GM12878 (cell line): ENCODE measurements at regions not wholly inside any gene's neighbourhood (a gene's known extent, or its start where the extent isn't known, plus 50 kb on each side); places are given as distances from the start of the nearest gene placed in this dataset.

ENCODE experiments used
- ATAC-seq: fragments of 200-7000 bp; cut with Tn5 transposase; 3 replicates; pipeline ENCODE4 v1.9.1; 2020; ENCODE audit warnings: mild to moderate bottlenecking, moderate library complexity
- BruUV-seq: library from RNA; stranded (reverse); fragments of 400-500 nt; replicated peaks from 2 replicates; lab custom pipeline; 2021; lab: Mats Ljungman, UMichigan
- CTCF ChIA-PET: fragments of 300-600 bp; sonication (Branson Sonifier 250); formaldehyde crosslinking; extraction: SDS; loops from one replicate; lab custom pipeline; 2021; ENCODE audit warnings: inconsistent platforms; lab: Yijun Ruan, JAX
- POLR2A ChIA-PET: fragments of 350-600 bp; formaldehyde crosslinking; extraction: SDS; loops from one replicate; lab custom pipeline; 2021; ENCODE audit warnings: inconsistent platforms; lab: Charles Lee
- RAD21 ChIA-PET: fragments of 300-600 bp; sonication (Branson Sonifier 250); formaldehyde crosslinking; loops from one replicate; lab custom pipeline; 2023; ENCODE audit warnings: antibody characterized with exemption; ENCODE audit not compliant: unreplicated experiment; lab: Charles Lee
- SMC1A ChIA-PET: fragments of 300-600 bp; sonication (Branson Sonifier 250); formaldehyde crosslinking; loops from one replicate; lab custom pipeline; 2023; ENCODE audit not compliant: unreplicated experiment, uncharacterized antibody; lab: Charles Lee
- DNase-seq: peaks from one replicate; pipeline ENCODE4 v3.0.0-alpha.2; 2011; ENCODE audit warnings: low read depth, low spot score
- FAIRE-seq: peaks from 3 replicates; lab custom pipeline; 2011; peaks lifted over from hg19 to GRCh38; lab: Jason Lieb, UNC
- H2AFZ ChIP-seq: 2 replicates; pipeline ENCODE4 v1.6.0; 2011; ENCODE audit warnings: low read depth, low read length, control low read depth; ENCODE audit not compliant: control insufficient read depth
- H3K27ac ChIP-seq: 2 replicates; pipeline ENCODE4 v1.5.1; 2011; ENCODE audit warnings: control low read depth; ENCODE audit not compliant: control insufficient read depth, insufficient read depth
- H3K27me3 ChIP-seq, 2 experiments: replicated peaks in 1 of 2; 2 replicates each; pipeline versions ENCODE4 v1.6.0 to v1.6.1; 2011; ENCODE audit warnings: low read length in 1 of 2; ENCODE audit not compliant: control insufficient read depth in 2 of 2, insufficient read depth in 2 of 2
- H3K36me3 ChIP-seq, 2 experiments: 2 replicates each; pipeline ENCODE4 v1.5.1; 2011; ENCODE audit warnings: low read length in 1 of 2; ENCODE audit not compliant: control insufficient read depth in 2 of 2, insufficient read depth in 2 of 2
- H3K4me1 ChIP-seq: 2 replicates; pipeline ENCODE4 v1.6.1; 2011; ENCODE audit warnings: mild to moderate bottlenecking, low read length, moderate library complexity, mixed read lengths; ENCODE audit not compliant: control insufficient read depth, insufficient read depth
- H3K4me2 ChIP-seq: 2 replicates; pipeline ENCODE4 v1.6.0; 2011; ENCODE audit warnings: control low read depth; ENCODE audit not compliant: control insufficient read depth, insufficient read depth
- H3K4me3 ChIP-seq: fragments of 200-600 bp; sonication (generic); 2 replicates; pipeline ENCODE4 v1.5.1; 2016
- H3K79me2 ChIP-seq: 2 replicates; pipeline ENCODE4 v1.6.0; 2011; ENCODE audit warnings: low read length; ENCODE audit not compliant: control insufficient read depth, insufficient read depth
- H3K9ac ChIP-seq: 2 replicates; pipeline ENCODE4 v1.8.0; 2011; ENCODE audit warnings: low read length, control low read depth, mixed read lengths; ENCODE audit not compliant: control insufficient read depth, insufficient read depth
- H3K9me3 ChIP-seq: replicated peaks from 3 replicates; pipeline ENCODE4 v1.5.1; 2011; ENCODE audit warnings: mild to moderate bottlenecking, low read length; ENCODE audit not compliant: control insufficient read depth, insufficient read depth
- H4K20me1 ChIP-seq: 2 replicates; pipeline ENCODE4 v1.6.0; 2011; ENCODE audit not compliant: control insufficient read depth, insufficient read depth
- ATF7 ChIP-seq: fragments of 450-650 bp; IDR thresholded peaks from 2 replicates; pipeline ENCODE4 v1.6.1; 2016; ENCODE audit warnings: low read depth, mild to moderate bottlenecking
- EGR1 ChIP-seq, 2 experiments: IDR thresholded peaks; 1 replicate in 1 of 2; 2 replicates in 1 of 2; pipeline ENCODE4 v1.6.1; 2011 to 2012; ENCODE audit warnings: low read depth in 2 of 2, low read length in 2 of 2, borderline replicate concordance in 1 of 2, mild to moderate bottlenecking in 1 of 2, moderate library complexity in 1 of 2
- ETV6 ChIP-seq, 2 experiments: fragments of 450-650 bp in 1 of 2; IDR thresholded peaks in 1 of 2; conservative IDR thresholded peaks in 1 of 2; 2 replicates each; pipeline ENCODE4 v1.6.1; 2014; ENCODE audit warnings: antibody characterized with exemption in 1 of 2, borderline replicate concordance in 1 of 2, low read depth in 1 of 2, mild to moderate bottlenecking in 1 of 2, moderate library complexity in 1 of 2
- GABPA ChIP-seq: IDR thresholded peaks from 2 replicates; pipeline ENCODE4 v1.6.1; 2014; ENCODE audit warnings: antibody characterized with exemption, low read depth, mild to moderate bottlenecking, inconsistent platforms
- HCFC1 ChIP-seq: fragments of 150-350 bp; IDR thresholded peaks from 2 replicates; pipeline ENCODE4 v1.6.1; 2014; ENCODE audit warnings: low read length
- KDM1A ChIP-seq: fragments of 200-600 bp; sonication (generic); IDR thresholded peaks from 2 replicates; pipeline ENCODE4 v1.6.1; 2016; ENCODE audit warnings: borderline replicate concordance
- MTA3 ChIP-seq: IDR thresholded peaks from 2 replicates; pipeline ENCODE4 v1.6.1; 2012; ENCODE audit warnings: low read length, inconsistent platforms, borderline replicate concordance
- MXI1 ChIP-seq: fragments of 150-350 bp; IDR thresholded peaks from 2 replicates; pipeline ENCODE4 v1.6.1; 2011; ENCODE audit warnings: low read depth, mild to moderate bottlenecking, inconsistent platforms, low read length, improper control_type of control experiment
- NFYA ChIP-seq: IDR thresholded peaks from 2 replicates; pipeline ENCODE4 v1.6.1; 2011; ENCODE audit warnings: low read depth, mild to moderate bottlenecking, low read length, improper control_type of control experiment, borderline replicate concordance
- NR2C2 ChIP-seq: IDR thresholded peaks from 2 replicates; pipeline ENCODE4 v1.6.1; 2011; ENCODE audit warnings: borderline replicate concordance, low read depth; ENCODE audit not compliant: control insufficient read depth, insufficient read length
- SUZ12 ChIP-seq: fragments of 200-600 bp; sonication (generic); IDR thresholded peaks from one replicate; pipeline ENCODE4 v1.6.1; 2018; ENCODE audit warnings: antibody characterized with exemption, mild to moderate bottlenecking; ENCODE audit not compliant: unreplicated experiment
- TCF12 ChIP-seq: IDR thresholded peaks from 2 replicates; pipeline ENCODE4 v1.6.1; 2011; ENCODE audit warnings: low read depth, mild to moderate bottlenecking, low read length
- ZZZ3 ChIP-seq: IDR thresholded peaks from 2 replicates; pipeline ENCODE4 v1.6.1; 2011; ENCODE audit warnings: low read depth; ENCODE audit not compliant: control insufficient read depth, insufficient read length
- WGBS: methylation state at CpG from one replicate; pipeline ENCODE4 v1.1.6; 2016; ENCODE audit warnings: low lambda C conversion rate; ENCODE audit not compliant: insufficient replicate concordance, insufficient coverage; ENCODE audit errors: missing lambda C conversion rate; 5-methylcytosine and 5-hydroxymethylcytosine counted together
- in situ Hi-C: fragments of 300-500 bp; cut with MboI; formaldehyde crosslinking; loops from 9 replicates; pipeline ENCODE4 v1.14.3; 2018; ENCODE audit warnings: mixed read lengths
- intact Hi-C: fragments of 100-400 bp; cut with micrococcal nuclease; formaldehyde crosslinking; loops from one replicate; pipeline ENCODE4 v1.14.2; 2022; ENCODE audit not compliant: unreplicated experiment
- TF ChIP-seq, protein P1 (sequence below): fragments of 450-650 bp; IDR thresholded peaks from 2 replicates; pipeline ENCODE4 v1.6.1; 2017; ENCODE audit warnings: mild to moderate bottlenecking, moderate library complexity
- TF ChIP-seq, protein P2 (sequence below): fragments of 450-650 bp; IDR thresholded peaks from 2 replicates; pipeline ENCODE4 v1.6.1; 2017; ENCODE audit warnings: borderline replicate concordance
- TF ChIP-seq, protein P3 (sequence below): IDR thresholded peaks from 2 replicates; pipeline ENCODE4 v1.6.1; 2012; ENCODE audit warnings: low read depth, low read length, improper control_type of control experiment

- Histone ChIP-seq H3K4me2 (no peak overlapping the region), H3K4me1 (no peaks in the 10 kb centered on the region), H2AFZ (no peak overlapping the region), H3K27ac (no peak overlapping the region), H3K9ac (no peak overlapping the region), H3K4me3 (no peak overlapping the region), H3K9me3 (no peaks in the 10 kb centered on the region), H3K36me3 (no peaks in the 10 kb centered on the region), H3K27me3 (peaks cover 0 to 2% of the 10 kb centered on the region in 2 experiments; a peak in 1 of 4 replicates), H4K20me1 (no peaks in the 10 kb centered on the region; the same call in 1 of the 2 replicates), H3K79me2 (no peaks in the 10 kb centered on the region)
- BruUV-seq: no TSS peak
- in situ Hi-C loops: no loop called here
- WGBS: 0% methylated on average over 1 of the region's 1 CpG
- intact Hi-C loops: no loop called here
- SMC1A ChIA-PET: interaction anchor here (0.9 kb wide), 1 partner anchor 90 kb away, joined by 3 read pairs; no protein-coding TSS in a partner anchor
- CTCF ChIA-PET: interaction anchor here (0.9 kb wide), 1 partner anchor 99 kb away, joined by 3 read pairs; no protein-coding TSS in a partner anchor
- ATAC-seq (no peak), FAIRE-seq (no peak), DNase-seq (no peak)
- RAD21 ChIA-PET: interaction anchor here (1.3 to 1.4 kb wide), 2 partner anchors 95 to 97 kb away, joined by 3 to 4 read pairs; no protein-coding TSS in a partner anchor
- TF ChIP-seq TCF12 (no peak), SUZ12 (no peak), NFYA (no peak), MXI1 (no peak), EGR1 (IDR thresholded peaks at IDR 0.05; ENCODE audit: borderline replicate concordance in 1 of 2, low read depth in 2 of 2, low read length in 2 of 2) (no peak), NR2C2 (no peak), MTA3 (no peak), ETV6 (conservative IDR thresholded peaks at IDR 0.05 in 1 of 2, IDR thresholded peaks at IDR 0.05 in 1 of 2; ENCODE audit: borderline replicate concordance in 1 of 2, low read depth in 1 of 2) (no peak), ZZZ3 (no peak), HCFC1 (no peak), ATF7 (no peak), GABPA (no peak), KDM1A (no peak)
- TF ChIP-seq, protein P1, sequence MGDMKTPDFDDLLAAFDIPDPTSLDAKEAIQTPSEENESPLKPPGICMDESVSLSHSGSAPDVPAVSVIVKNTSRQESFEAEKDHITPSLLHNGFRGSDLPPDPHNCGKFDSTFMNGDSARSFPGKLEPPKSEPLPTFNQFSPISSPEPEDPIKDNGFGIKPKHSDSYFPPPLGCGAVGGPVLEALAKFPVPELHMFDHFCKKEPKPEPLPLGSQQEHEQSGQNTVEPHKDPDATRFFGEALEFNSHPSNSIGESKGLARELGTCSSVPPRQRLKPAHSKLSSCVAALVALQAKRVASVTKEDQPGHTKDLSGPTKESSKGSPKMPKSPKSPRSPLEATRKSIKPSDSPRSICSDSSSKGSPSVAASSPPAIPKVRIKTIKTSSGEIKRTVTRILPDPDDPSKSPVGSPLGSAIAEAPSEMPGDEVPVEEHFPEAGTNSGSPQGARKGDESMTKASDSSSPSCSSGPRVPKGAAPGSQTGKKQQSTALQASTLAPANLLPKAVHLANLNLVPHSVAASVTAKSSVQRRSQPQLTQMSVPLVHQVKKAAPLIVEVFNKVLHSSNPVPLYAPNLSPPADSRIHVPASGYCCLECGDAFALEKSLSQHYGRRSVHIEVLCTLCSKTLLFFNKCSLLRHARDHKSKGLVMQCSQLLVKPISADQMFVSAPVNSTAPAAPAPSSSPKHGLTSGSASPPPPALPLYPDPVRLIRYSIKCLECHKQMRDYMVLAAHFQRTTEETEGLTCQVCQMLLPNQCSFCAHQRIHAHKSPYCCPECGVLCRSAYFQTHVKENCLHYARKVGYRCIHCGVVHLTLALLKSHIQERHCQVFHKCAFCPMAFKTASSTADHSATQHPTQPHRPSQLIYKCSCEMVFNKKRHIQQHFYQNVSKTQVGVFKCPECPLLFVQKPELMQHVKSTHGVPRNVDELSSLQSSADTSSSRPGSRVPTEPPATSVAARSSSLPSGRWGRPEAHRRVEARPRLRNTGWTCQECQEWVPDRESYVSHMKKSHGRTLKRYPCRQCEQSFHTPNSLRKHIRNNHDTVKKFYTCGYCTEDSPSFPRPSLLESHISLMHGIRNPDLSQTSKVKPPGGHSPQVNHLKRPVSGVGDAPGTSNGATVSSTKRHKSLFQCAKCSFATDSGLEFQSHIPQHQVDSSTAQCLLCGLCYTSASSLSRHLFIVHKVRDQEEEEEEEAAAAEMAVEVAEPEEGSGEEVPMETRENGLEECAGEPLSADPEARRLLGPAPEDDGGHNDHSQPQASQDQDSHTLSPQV: no peak
- TF ChIP-seq, protein P2, sequence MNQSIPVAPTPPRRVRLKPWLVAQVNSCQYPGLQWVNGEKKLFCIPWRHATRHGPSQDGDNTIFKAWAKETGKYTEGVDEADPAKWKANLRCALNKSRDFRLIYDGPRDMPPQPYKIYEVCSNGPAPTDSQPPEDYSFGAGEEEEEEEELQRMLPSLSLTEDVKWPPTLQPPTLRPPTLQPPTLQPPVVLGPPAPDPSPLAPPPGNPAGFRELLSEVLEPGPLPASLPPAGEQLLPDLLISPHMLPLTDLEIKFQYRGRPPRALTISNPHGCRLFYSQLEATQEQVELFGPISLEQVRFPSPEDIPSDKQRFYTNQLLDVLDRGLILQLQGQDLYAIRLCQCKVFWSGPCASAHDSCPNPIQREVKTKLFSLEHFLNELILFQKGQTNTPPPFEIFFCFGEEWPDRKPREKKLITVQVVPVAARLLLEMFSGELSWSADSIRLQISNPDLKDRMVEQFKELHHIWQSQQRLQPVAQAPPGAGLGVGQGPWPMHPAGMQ: no peak
- TF ChIP-seq, protein P3, sequence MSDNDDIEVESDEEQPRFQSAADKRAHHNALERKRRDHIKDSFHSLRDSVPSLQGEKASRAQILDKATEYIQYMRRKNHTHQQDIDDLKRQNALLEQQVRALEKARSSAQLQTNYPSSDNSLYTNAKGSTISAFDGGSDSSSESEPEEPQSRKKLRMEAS: no peak
- POLR2A ChIA-PET: no interaction called here
Observed at GRCh38 chr17:34517406-34517805, 62.0 kb upstream of the TMEM132E start.
